Stimulated activated CD4-positive, alpha-beta T cell treated with anti-CD3 and anti-CD28 coated beads, Interleukin-4, amount 100 ng/mL, for 4 hours (primary cell): ENCODE measurements at regions not wholly inside any gene's neighbourhood (a gene's known extent, or its start where the extent isn't known, plus 50 kb on each side); places are given as distances from the start of the nearest gene placed in this dataset.

Experiments used
- DNase-seq, 2 experiments: peaks; one replicate each; pipeline ENCODE4 v3.0.0-alpha.2; 2020

- no peak for DNase-seq
Measured at GRCh38 chr12:98408681-98409080, 106.7 kb upstream of the TMPO start.

DNA sequence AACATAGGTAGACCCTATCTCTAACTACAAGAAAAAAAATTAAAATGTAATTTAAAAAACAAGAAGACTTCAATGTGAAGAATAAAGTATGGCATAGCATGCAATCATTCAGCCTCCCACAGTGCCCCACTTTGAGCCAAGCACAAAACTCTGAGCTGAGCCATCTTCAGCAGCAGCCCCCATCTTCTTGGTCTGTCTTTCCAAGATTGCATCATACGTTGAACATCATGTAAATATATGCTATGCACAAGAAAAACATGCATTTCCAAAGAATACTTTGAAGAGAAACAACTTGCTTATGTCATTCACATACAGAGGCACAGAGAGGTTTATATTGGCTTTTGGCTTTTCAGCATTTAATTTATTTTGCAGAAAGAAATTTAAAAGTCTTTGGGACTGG is 105.8 kb upstream of the TMPO start:
- DNase-seq: no peak

DNA sequence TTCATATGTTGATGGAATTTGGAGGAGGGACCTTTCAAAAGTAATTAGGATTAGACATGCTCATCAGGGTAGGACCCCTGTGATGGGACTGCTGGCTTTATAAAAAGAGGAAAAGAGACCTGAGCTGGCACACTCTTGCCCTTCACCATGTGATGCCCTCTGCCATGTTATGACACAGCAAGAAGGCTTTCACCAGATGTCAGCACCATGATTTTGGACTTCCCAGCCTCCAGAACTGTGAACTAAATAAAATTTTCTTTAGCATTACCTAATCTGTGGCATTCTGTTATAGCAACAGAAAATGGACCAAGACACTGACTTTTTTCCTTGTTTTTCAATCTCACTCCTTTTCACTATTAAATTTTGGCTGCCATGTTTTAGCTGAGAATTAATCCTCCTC is 105.0 kb upstream of the TMPO start:
- no peak for DNase-seq

- DNase-seq: no peak
Measured at GRCh38 chr12:98416845-98417244, 98.5 kb upstream of the TMPO start.

- no peak for DNase-seq
Measured at GRCh38 chr12:98417266-98417665, 98.1 kb upstream of the TMPO start.

GRCh38 chr12:98418357-98419075 is 96.9 kb upstream of the TMPO start:
- no peak for DNase-seq

- no peak for DNase-seq
Measured at GRCh38 chr12:98419081-98419794, 96.2 kb upstream of the TMPO start.

- no peak for DNase-seq
Measured at GRCh38 chr12:98419795-98420404, 95.5 kb upstream of the TMPO start.

DNA sequence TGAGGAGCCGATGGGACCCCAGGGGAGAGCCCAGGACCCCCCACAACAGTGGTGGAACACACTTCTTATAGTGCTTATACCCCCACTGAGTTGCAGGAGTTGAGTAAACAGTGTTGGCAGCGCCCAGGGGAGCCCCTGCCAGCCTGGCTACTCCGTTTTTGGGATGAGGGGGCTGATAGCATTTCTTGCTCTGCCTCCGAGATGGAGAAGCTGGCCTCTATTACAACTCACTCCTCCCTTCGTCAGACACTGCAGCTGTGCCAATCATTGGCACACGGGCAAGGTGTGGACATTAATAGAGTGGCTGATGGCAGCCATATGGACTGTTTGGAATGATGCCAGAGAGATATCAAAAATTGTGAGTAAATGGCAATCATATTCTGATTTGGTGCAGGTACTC is 94.9 kb upstream of the TMPO start:
- no peak for DNase-seq

DNA sequence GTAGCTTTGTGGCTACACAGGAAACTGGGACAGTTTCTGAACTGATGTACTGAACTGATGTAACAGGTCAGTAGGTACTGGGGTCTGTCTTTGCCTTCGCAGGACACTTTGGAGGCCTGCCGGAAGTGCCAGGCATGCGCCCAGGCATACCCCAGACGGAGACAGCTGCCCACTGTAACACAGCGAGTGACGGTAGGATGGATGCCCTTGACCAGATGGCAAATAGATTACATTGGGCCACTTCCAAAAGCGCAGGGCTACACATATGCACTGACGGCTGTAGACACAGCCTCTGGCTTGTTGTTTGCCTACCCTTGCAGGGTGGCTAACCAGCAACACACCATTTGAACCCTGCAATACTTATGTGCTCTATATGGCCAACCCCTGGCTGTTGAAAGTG is 94.1 kb upstream of the TMPO start:
- no peak for DNase-seq

- DNase-seq: no peak
Measured at GRCh38 chr12:98422359-98422758, 93.0 kb upstream of the TMPO start.

DNA sequence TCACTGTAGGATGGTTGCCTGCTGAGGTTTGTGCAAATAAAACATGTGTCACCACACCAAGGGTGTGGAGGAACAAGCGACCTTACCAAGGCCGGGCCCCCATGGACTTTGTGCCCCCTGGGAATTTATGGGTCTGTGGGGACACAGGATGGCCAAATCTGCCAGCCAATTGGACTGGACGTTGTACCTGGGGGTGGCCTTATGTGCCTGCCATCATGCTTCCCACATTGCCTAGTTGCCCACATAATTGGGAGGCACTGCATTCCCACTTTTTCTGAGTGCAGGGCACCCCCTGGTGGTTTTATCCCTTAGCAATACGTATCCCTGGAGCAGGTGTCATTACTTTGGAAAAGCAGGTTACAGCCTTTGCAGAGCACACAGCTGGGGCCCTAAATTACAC is 92.6 kb upstream of the TMPO start:
- DNase-seq: no peak

- DNase-seq: no peak
Measured at GRCh38 chr12:98423963-98424362, 91.4 kb upstream of the TMPO start.

GRCh38 chr12:98424726-98425401 is 90.5 kb upstream of the TMPO start:
- peak; percentile 23 to 37 for DNase-seq

DNA sequence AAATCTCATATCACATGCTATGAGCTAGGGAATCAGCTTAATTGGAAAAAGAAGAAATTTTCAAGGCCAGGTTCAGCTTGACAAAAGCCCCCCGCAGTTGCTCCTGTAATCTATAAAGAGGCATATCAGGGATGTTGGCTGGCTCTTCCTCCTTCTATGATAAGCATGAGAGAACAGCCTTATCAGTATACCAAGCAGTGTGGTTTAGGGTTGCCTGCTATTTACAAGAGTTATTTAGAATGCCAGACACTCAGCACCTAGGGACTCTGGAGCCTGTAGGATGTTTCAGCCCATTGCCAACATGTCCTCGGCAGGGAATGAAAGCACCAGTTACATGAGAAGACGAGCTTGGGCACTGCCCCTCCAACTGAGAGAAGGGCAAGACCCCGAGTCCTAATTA is 89.5 kb upstream of the TMPO start:
- DNase-seq: no peak

DNA sequence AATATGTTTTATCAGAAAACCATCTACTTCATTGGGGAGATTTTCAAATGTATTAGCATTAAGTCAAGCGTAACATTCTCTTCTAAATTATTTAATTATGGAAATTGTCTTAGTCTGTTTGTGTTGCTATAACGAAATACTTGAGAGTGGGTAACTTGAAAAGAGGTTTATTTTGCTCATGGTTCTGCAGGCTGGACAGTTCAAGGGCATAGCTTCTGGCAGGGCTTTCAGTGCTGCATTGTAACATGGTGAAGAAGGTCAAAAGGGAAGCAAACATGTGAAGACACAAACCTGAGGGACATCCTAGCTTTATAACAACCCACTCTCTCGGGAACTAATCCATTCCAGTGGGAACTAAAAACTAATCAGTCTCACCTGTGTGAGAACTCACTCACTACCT is 84.3 kb upstream of the TMPO start:
- no peak for DNase-seq

GRCh38 chr12:98437166-98437565 is 78.2 kb upstream of the TMPO start:
- no peak for DNase-seq

DNA sequence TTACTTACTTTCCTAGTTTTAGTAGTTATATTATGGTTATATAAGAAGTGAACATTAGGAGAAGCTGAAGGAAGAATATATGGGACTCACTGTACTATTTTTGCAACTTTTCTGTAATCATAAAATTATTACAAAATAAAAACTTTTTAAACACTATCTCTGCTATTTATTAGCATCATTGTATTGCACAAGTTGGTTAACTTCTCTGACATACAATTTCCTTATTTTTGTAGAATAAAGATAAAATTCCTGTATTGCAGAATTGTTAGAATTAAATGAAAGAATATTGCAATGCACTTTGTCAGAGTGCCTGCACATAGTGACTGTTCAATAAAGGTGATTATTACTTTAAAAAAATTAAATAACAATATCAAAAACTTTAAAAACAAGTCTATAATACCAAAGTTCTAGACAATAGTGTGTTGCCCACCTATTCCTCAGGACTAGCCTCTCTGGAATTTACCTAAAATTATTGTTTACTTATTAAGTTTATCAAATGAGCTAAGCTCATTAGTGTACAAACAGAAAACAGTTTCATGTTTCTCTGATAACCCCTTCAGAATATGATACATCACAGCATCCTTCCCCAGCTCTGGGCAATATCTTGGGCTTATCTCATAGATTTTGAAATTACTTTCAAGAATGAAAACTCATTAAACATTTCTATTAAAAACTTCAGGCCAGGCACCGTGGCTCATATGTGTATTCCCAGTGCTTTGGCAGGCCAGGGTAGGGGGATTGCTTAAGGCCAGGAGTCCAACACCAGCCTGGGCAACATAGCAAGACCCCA is 77.4 kb upstream of the TMPO start:
- DNase-seq: no peak

DNA sequence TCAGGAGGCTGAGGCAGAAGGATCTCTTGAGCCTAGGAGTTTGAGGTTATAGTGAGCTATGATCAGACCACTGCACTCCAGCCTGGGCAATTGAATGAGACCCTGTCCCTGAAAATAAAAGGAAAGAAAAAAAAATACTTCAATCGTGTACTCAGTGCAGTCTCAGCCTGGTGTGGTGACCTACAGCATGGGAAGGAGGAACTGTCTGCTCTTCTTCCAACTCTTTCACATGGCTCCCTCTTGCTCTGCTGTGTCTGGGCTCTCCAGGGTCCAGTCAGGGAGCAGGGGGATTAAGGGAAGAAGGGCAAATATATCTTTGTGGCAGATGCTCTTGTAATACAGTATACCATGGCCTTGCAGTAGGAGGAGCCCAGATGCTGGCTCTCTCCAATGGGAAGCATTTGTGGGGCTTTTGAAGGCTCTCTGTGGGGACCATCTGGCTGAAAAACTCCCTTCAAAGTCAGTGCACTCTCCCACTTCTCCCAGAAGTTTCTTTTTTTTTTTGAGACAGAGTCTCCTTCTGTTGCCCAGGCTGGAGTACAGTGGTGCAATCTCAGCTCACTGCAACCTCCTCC is 76.6 kb upstream of the TMPO start:
- no peak for DNase-seq

DNA sequence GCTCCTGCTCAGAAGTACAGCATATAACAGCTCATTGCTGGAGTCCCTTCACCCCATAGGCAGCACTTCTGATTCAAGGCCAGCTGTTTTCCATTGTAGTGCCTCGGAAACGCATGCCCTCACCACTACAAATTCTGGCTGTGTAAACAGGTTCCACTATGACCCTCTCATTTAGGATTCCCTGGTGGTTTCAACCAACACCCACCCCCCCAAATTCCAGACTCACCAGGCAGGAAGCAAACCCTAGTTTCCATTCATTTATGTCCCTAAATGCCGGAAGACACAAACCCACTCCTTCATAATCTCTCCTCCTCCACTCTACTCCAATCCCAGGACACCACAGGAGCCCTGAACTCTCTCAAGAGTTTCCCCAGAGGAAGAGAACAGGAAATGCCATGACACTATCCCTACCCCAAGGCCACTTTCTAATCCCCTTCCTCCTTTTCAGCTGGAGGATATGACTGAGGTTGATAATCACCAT is 75.9 kb upstream of the TMPO start:
- DNase-seq: no peak

- no peak for DNase-seq
Measured at GRCh38 chr12:98439981-98440581, 75.3 kb upstream of the TMPO start.

- no peak for DNase-seq
Measured at GRCh38 chr12:98446060-98446459, 69.3 kb upstream of the TMPO start.
